DMS 273 (cell line): ENCODE measurements at regions not wholly inside any gene's neighbourhood (a gene's known extent, or its start where the extent isn't known, plus 50 kb on each side); places are given as distances from the start of the nearest gene placed in this dataset.
"Not testable (repeated sequence)": the region's sequence is repeated elsewhere in the genome, so short reads cannot be mapped to it uniquely, and the experiment has no call there.

Experiments
- DNase-seq: peaks from one replicate; lab custom pipeline; 2025; ENCODE audit not compliant: unreplicated experiment; lab: John Stamatoyannopoulos, UW

DNA sequence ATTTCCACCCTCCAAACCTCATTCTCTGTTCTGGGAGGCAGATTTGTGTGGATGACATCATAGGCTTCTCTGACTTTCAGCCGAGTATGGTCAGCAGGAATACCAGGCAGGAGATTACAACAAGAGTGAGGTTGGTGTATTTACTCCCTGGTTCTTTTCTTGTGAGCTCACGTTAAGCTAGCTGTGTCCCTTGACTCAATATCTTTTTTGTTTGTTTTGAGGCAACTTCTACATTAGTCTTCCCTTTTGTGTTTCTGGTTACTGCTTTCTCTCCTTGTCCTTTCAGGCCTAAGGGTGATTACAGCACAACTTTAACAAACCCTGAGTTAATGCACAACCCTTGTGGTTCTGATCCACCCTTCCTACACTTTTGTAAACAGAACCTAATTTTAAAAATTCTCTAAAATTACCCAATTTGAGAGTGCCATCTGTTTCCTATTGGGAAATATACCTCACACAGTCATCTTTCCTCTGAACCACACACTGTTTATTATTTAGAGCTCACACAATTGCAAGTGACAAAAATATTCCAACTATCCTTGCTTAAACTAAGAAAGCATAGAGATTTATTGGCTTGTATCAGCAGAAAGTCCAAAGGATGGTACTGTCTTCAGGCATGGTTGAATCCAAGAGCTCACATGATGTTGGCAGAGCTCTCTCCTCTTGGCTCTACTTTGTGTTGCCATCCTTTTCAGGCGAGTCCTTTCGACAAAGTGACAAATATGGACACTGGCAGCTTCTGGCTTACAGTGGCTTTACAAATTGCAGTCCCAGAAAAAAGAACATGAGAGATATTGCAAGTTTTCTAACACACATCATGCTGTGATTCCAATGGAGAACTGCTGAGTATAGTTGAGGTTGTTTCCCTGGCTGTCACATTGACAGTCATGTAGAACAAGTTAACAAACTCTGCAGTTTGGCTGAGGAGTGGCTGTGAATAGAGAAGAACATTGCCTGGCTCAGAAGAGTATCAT, 150.5 kb upstream of the DDIT4L start:
- no peak for DNase-seq

DNA sequence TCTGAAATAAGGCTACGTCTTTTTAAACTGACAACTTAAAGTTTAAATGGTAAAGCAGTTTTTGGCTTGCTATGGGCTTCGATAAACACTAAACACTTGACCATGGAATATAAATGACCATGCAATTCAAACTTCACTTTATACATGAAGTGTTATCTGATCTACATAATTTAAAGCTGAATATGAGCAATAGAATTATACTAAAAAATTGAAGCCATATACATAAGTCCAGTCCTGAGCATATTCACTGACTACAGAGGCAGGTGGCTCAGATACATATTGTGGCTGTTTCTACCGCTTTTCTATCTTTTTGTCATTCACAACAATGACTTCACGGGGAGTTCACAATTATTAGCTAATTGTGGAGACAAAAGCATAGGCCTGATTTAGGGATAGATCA, 149.6 kb upstream of the DDIT4L start:
- DNase-seq: no peak

DNA sequence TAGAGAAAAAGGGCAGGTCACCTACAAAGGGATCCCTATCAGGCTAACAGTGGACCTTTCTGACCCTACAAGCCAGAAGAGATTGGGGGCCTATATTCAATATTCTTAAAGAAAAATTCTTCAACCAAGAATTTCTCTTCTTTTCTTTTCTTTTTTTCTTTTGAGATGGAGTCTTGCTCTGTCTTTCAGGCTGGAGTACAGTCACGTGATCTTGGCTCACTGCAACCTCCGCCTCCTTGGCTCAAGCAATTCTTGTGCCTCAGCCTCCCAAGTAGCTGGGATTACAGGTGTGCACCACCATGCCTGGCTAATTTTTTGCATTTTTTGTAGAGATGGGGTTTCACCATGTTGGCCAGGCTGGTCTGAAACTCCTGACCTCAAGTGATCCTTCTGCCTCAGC, 143.2 kb upstream of the DDIT4L start:
- not testable (repeated sequence) for DNase-seq

DNA sequence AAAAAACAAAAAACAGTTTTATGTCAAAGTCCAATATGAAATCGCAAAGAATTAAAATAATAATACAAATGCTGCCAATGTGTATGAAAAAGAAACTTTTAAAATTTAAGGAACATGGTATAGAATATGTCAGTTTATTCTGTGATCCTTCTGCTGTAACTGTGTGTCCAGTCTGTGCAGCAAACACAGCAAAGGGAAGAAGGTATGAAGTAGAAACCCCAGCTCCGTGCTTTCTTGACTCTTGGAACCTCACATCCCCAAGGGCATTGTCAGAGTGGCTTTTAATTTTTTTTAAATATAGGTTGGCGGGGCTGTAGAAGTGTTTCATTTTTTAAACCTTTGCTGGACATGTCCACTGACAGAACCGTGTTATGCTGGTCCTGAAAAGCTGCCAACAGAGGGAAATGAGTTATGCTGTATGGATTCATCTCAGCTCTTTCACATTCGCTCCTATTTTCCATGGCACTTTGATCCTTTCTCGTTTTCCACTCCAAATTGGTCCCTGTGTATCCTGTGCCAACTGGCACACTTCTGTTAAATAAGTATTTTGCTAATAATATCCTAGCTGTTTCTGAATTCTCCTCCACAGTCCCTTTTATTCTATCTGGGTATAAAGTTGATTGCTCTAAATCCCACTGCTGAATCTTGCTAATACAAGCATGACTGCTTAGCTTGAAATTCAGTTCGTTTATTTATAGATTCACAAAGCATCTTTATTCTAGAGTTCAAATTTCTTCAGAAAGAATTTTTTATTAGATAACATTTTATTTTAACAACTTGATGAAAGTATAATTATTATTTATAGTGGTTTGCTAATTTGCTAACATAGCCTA, 127.0 kb upstream of the DDIT4L start:
- DNase-seq: no peak

DNA sequence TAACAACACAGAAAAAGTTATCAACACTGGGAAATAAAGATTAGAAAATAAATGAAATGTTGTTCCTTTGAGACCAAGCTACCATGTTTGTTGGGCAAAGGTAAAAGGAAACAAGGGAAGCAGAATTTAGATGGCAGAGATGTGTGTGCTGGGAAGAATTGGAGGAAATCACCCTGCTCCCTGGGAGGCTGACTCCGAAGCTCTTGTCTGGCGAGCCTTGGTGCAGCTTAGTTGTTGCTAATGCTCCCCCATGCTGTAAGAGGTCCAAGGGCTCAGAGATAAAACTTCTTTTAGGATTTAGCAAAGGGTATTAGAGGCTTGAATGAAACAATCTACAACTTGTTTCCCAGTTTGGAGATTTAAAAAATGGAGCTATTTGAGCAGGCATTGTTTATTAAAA, 123.8 kb upstream of the DDIT4L start:
- DNase-seq: no peak

DNA sequence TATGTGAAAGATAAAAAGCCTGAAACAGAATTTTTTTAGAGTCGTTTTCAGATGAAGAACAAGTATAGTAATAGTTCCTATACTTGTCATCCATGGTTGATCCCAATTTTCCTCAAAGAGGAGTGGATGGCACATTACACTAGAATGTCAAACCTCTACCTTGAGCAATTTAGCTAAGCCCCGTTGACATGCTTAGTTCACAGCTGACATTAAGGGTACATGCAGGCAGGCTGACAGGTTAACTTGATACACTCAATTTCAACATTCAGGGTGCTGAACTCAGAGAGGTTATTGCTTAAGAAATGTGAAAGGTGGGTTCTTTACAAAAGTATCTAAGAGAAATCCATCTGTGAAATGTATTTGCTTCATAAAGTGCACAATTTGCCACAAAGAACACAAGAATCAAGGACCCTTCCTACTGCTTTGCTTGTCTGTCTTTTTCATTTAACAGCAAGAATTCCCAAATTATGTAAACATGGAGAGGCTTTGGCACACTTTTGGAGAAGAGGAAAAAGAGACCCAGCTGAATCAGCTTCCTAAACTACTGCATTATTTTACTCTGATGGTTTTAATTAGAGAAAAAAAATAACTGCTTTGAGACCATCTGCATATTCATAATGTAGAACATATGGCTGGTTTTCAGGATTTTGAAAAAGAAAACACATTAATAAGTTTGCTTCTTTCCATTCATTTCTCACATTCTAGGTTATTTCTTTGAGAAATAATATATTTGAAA, 122.5 kb upstream of the DDIT4L start:
- DNase-seq: no peak

DNA sequence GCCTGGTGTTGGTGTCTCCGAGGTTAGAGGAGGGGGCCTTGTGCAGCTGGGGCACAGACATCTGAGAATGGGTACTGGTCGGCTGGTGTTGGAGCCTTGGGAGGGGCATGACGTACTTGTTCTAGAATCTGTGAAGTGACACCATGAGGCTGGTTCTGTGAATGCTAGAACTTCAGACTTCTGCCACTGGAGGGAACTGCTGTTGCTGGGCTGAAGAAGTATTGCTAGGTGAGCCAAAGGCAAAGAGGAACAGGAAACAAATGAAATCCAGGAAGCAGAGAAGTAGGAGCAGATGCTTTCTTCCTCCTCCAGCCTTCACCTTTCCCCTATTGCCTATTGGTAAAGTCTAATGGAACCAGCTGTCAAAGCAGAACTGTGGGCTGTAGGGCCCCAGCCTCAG, 120.9 kb upstream of the DDIT4L start:
- DNase-seq: peak; percentile 8

DNA sequence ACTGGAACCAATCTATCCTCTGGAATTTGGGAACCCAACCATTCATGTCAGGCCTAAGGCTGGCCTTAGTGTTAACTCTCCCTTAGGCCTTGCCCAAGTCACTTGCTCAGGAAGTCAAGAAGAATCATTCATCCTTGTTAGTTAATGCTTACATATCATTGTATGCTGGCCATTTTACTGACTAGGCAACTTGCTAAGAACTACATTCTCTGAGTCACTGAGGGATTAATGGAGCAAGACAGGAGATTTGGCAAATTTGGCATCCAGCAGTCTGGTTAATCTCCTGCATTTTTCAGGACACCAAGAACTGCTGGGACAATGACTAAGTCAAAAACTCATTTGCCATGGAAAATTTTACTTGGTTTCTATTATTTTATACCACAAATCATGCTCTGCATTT, 115.8 kb upstream of the DDIT4L start:
- DNase-seq: no peak

DNA sequence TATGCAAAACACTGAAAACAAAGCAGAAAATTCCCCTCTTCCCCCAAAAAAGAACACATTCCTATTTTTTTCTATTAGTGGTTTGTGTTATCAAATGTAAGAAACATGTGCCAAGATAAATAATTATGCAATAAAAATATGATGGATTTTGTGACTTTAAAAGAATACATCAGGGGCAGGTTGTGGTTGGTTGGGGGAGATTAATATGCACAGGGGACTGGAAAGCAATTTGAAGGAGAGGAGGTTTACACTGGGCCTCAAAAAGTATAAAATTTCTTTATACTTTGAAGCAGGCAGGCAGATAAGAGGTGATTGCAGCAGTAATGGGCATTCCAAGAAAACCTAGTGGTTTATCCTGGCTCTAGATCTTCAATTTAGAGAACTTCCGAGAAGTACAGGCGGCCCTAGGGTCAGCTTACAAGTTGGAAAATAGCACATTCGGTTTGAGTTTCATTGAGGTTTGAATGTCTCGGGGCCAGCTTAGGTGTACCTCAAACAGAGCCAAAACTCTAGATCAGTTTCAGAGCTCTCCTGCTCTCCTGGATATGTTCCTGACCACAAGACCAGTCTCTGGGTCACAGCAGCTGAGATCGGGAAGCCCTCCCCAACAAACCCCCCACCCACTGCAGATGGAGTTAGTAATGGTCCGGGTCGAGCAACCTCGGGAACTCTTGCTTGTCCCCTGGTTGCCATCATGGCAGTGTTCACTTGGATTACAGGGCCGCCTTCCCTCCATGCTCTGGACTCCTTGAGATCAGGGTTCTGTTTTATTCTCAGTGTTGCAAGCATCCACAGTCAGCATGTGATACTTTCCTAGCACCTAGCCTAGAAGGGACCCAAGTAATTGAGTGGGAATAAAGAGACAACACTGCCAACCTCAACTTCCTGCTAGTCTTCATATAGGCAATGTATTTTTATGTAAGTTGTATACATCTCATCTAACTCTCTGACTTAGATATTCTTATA, 112.1 kb upstream of the DDIT4L start:
- no peak for DNase-seq

DNA sequence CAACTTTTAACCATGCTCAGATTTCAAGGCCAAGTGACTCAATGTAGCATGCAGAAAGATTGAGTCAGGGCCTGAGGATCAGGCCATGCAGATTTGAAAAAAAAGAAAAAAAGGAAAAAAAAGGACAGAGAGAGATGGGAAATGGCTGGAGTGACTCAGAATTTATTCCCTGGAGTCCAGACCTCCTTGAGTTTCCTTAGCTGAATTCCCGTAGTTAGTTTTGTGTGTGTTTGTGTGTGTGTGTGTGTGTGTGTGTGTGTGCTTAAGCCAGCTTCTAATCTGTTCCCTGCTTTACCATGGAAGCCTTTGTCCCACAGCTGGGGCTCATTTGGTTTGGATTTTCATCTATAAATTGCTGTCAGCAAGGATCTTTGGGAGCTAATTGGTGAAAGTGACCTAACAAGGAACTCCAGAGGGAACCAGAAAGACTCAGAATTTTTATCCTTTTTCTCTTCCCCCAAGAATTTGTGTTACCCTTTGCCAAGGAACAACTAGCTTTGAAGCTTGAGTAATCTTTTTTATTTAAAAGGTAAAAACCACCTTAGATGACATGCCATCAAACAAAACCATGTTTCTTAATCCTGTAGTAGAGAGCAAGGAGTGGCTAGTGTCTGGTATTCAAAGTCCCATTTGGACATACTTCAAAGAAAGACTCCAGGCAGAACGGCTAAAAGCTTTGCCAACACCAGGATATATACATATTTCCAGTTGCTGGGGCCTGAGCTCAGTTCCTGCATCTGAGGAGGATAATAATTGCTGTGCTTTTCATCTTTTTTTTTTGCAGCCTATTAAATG, 109.0 kb upstream of the DDIT4L start:
- DNase-seq: no peak

DNA sequence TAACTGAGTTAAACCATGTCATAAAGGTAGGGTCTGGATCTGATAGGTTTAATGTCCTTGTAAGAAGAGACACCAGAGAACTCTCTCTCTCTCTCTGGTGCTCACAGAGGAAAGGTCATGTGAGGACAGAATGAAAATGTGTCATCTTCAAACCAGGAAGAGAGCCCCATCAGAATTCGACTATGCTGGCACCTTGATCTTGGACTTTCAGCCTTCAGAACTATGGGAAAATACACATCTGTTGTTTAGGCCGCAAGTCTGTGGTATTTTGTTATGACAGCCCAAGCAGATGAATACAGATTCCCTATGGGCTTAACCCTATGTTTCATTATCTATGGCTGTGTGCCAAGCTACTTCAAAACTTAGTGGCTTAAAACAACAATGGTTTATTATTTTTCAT, 105.5 kb upstream of the DDIT4L start:
- DNase-seq: no peak

DNA sequence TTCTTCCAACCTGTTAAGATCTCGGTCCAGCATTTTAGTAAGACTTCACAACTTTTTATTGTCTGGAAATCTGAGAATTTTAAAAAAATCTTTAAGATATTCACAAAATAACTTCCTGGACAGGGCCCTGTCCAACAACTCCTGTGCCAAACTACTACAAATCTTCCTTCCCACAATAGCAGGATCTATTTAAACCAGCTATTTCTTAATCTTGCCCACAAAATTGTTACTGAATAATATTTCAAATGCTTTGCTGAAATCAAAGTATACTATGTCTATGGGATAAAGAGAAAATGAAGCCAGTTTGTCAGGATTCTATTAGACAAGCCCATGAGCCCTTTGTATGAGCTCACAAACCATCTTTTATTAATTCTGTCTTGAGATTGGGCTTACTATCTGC, 104.1 kb upstream of the DDIT4L start:
- DNase-seq: no peak

DNA sequence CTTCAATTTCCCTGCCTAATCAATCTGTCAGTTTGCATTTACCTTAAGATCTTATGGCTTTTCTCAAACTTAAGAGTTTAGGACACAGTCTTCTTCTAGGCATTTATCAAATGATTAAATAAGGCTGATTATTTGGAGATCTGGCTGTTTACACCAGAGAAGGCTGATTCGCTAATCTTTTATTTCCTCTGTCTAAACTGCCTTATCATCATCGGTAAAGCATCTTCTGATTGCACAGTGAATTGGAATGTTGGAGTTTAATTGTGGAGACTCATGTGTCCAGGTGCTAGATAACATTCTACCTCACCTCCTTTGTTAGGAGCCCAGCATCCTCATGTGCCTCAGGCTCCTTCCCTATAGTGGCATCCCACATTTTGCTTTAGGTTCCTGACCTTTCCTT, 100.3 kb upstream of the DDIT4L start:
- DNase-seq: no peak

DNA sequence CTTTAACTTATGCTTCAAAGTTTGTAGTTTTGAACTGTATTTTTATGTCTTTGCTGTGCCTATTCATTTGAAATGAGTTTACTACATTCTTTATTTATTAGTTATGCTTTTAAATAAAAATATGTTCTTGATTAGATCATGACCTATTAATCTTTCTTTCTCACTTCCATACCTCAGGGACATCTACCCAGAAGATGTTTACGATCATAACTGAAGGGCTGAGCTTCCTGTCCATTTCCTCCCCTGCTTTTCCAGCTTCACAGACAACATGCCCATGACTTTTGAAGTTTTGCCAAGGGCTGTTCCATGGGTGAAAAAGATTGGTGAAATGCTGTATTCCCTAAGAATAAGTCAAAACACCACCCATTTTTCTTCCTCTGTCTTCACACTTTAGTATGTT, 99.7 kb upstream of the DDIT4L start:
- DNase-seq: no peak

DNA sequence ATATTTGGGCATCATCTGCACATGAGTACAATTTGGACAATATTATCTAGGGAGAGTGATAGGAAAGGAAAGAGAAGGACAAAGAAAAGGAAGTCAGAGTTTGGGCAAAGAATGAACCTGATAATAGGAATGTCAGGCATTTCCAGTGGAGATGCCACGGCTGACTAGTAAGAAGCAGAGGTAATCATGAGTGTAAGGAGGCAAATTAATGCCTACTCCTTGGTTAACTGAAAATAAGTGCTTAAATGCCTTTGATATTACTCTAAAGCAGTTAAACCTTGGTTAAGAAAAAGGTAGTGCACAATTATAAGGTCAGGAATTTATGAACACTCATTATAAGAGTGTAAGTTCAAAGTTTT, 99.2 kb upstream of the DDIT4L start:
- DNase-seq: no peak

DNA sequence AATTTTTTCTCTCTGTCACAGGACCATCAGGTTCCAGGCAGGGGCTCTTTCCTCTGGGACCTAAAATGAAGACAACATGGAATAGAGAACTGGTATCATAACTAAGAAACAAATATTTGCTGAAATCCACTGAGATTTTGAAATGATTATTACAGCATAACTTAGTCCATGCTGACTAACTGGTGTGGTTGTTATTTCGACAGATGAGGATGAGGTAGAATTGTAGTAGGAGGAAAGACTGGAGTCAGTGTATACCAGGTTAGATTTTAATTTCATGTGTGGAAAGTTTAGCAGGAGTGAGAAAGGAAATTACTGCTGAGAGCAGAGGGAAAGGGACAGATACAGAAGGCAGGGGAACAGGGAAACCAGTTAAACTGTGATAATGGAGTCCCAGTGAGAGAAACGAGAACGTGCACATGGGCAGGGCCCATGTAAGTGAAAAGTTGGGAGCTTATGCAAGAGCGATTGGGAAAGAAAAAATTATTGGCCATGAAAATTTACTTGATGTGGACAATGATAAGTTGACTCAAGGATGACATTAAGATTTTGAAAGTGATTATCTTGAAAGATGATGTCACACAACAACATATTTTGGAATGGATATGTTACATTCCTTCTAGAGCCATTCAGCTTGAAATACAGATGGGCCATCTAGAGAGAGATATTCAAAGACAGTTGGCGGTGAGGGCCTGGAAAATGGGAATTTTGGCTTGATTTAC, 98.7 kb upstream of the DDIT4L start:
- no peak for DNase-seq

DNA sequence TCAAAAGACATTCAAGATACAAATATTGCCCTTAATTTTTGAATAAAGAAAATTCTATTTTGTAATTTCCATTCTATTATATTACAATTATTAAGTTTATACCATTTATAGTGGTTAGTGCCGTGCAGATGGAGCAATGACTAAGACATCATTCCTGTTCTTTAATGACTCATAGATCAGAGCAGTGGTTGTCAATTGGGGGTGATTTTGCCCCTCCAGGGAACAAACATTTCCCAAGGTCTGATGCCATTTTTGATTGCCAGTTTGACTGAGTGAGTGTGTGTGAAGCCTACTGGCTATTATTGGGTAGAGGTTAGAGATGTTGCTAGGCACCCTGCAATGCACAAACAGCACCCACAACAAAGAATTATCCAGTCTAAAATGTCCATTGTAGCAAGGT, 97.9 kb upstream of the DDIT4L start:
- DNase-seq: no peak

DNA sequence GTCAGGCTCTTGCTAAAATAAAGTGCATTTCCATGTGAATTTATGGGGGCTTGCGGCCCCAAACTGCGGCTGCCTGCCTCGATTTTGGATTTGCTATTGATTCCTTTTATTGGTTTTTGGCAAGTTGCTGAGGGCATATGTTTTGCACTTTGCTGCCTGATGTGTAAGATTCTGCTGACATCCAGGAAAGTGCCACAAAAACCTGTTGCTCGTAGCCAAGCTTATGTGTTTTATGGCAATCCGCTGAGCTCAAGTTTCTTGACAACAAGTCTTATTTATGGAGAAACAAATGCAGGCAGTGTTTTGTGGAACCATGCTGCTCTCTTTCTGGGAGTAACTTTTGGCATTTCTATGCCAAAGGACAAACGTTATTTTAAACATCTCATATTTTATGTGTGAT, 97.3 kb upstream of the DDIT4L start:
- peak; percentile 40 for DNase-seq

DNA sequence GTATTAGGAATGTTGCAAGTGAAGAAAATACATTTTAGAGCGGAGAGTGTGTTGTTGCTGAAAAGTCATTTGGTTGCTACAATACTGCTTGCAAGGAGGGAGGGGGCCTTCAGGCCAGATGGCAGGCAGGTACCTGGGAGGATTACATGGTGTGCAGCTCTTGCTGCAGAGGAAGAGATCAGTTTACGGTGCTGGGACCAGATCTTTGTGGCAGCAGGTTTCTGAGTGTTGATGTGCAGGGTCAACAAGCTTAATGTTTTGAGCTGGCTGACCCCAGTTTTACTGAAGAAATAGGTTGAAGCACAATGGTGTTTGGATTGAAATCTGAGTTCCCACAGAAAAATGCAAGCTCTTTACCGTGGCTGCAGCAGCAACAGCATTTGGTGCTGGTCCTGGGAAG, 96.4 kb upstream of the DDIT4L start:
- peak; percentile 75 for DNase-seq
